Kidney (tissue), 13 donors: ENCODE measurements at regions not wholly inside any gene's neighbourhood (a gene's known extent, or its start where the extent isn't known, plus 50 kb on each side); places are given as distances from the start of the nearest gene placed in this dataset.

Experiments
- DNase-seq, 5 donors: peaks; one replicate each; pipeline ENCODE4 v3.0.0-alpha.2; 2013 to 2020
- FAIRE-seq: peaks from 2 replicates; lab custom pipeline; 2012; peaks lifted over from hg19 to GRCh38; lab: Jason Lieb, UNC
- H3K27ac ChIP-seq, 2 donors: one replicate each; pipeline ENCODE4 v1.7.0; 2013; ENCODE audit warnings: low read depth in 2 of 2, low read length in 2 of 2, inconsistent platforms in 1 of 2
- H3K27me3 ChIP-seq: one replicate; pipeline ENCODE4 v1.7.1; 2013; ENCODE audit warnings: low read length, inconsistent platforms; ENCODE audit not compliant: control insufficient read depth, insufficient read depth
- H3K36me3 ChIP-seq, 3 donors: one replicate each; pipeline versions ENCODE4 v1.7.0 to v1.7.1; 2013; ENCODE audit warnings: low read length in 3 of 3, control low read depth in 1 of 3, inconsistent platforms in 1 of 3; ENCODE audit not compliant: insufficient read depth in 3 of 3, control insufficient read depth in 2 of 3
- H3K4me1 ChIP-seq, 3 donors: one replicate each; pipeline versions ENCODE4 v1.7.0 to v1.7.1; 2013; ENCODE audit warnings: low read length in 3 of 3, inconsistent platforms in 1 of 3, low read depth in 1 of 3; ENCODE audit not compliant: control insufficient read depth in 2 of 3, insufficient read depth in 2 of 3
- H3K4me3 ChIP-seq, 3 donors: one replicate each; pipeline versions ENCODE4 v1.7.0 to v1.8.1; 2013; ENCODE audit warnings: low read length in 3 of 3, control low read depth in 1 of 3, inconsistent platforms in 1 of 3
- H3K9ac ChIP-seq, 3 donors: one replicate each; pipeline versions ENCODE4 v1.7.0 to v1.7.1; 2013; ENCODE audit warnings: low read length in 3 of 3, control low read depth in 1 of 3, inconsistent platforms in 1 of 3
- H3K9me3 ChIP-seq, 3 donors: one replicate each; pipeline versions ENCODE4 v1.7.0 to v1.7.1; 2013; ENCODE audit warnings: low read length in 3 of 3, control low read depth in 1 of 3, inconsistent platforms in 1 of 3; ENCODE audit not compliant: control insufficient read depth in 2 of 3, insufficient read depth in 1 of 3
- intact Hi-C: fragments of 100-400 bp; cut with DNase I; formaldehyde crosslinking; loops from one replicate; pipeline ENCODE4 v1.11.1; 2022
- TF ChIP-seq, protein P1 (sequence below): IDR thresholded peaks from 3 replicates; pipeline ENCODE4 v1.5.1; 2012; ENCODE audit warnings: mild to moderate bottlenecking, moderate library complexity, borderline replicate concordance; ENCODE audit not compliant: insufficient read depth; ENCODE audit errors: extremely low read depth
- donor health status: control.
- donor health status: control.
- donor health status: control.
- donor health status: control.
- donor health status: control.
- donor health status: DM: yes; HTN: yes; CAD: no.
- donor health status: Normal renal cell carcinoma (clear cell type).

DNA sequence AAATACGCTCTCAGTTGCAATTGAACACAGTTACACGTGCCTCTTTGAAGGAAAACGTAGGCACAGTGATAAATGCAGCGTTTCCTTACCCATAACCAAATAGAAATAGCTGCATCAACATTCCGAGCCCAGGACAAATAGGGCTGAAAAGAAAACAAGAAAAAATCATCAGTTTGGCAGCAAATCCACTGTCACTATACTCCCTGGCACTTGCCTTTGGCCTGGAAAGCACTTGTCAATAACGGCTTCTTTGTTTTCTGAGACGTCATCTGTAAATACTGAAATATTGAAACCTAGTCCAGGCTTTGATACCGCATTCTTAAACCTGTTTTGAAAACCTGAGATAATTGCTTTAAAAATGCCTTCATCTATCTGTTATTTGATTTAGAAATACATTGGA is 167.2 kb upstream of the AKR1E2 start:
- TF ChIP-seq, protein P1, sequence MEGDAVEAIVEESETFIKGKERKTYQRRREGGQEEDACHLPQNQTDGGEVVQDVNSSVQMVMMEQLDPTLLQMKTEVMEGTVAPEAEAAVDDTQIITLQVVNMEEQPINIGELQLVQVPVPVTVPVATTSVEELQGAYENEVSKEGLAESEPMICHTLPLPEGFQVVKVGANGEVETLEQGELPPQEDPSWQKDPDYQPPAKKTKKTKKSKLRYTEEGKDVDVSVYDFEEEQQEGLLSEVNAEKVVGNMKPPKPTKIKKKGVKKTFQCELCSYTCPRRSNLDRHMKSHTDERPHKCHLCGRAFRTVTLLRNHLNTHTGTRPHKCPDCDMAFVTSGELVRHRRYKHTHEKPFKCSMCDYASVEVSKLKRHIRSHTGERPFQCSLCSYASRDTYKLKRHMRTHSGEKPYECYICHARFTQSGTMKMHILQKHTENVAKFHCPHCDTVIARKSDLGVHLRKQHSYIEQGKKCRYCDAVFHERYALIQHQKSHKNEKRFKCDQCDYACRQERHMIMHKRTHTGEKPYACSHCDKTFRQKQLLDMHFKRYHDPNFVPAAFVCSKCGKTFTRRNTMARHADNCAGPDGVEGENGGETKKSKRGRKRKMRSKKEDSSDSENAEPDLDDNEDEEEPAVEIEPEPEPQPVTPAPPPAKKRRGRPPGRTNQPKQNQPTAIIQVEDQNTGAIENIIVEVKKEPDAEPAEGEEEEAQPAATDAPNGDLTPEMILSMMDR = no peak
- intact Hi-C loops = loop anchor here (10.0 kb wide), 1 partner anchor 1424 kb away; no protein-coding TSS in a partner anchor
- H3K4me3 ChIP-seq = no peak overlapping the region
- no peak overlapping the region for H3K27ac ChIP-seq
- DNase-seq (no peak), FAIRE-seq (no peak)
- H3K36me3 ChIP-seq = no peaks in the 10 kb centered on the region
- peaks cover 0 to 18% (median 15%) of the 10 kb centered on the region in 3 donors for H3K4me1 ChIP-seq
- H3K27me3 ChIP-seq = no peaks in the 10 kb centered on the region
- H3K9me3 ChIP-seq = no peaks in the 10 kb centered on the region
- no peak overlapping the region for H3K9ac ChIP-seq

DNA sequence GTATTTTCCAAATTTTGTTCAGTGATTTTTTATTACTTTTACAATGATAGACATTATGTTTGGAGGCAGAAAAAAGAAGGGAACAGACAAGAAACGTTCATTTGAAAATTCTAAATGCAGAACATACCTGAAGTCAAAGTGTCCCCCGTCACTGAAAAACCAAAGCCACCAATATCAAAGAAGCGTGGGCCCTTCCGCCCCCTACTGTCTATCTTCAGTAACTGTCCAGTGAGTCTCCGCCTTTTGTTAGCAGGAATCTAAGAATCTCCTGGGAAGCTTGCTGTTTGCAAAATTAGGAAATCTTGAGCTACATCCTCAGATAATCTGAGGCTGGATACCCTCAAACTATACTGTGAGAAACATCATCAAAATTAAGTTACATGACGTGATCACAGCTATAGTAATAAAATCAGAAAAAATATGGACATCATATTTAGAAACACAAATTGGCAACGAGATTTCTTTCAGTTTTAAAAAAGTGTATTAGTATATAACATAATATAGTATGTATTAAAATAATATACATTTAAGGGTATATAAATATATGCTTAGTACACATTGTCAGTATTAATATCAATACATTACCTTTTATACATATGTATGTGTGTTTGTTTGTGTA is 169.3 kb upstream of the AKR1E2 start:
- TF ChIP-seq, protein P1 = peak; percentile 86
- Histone ChIP-seq H3K36me3 (no peaks in the 10 kb centered on the region), H3K4me3 (no peak overlapping the region), H3K9me3 (no peaks in the 10 kb centered on the region), H3K27ac (no peak overlapping the region), H3K4me1 (peaks cover 0 to under 1% (median 0%) of the 10 kb centered on the region in 3 donors), H3K9ac (no peak overlapping the region), H3K27me3 (no peaks in the 10 kb centered on the region)
- peak in 4 of 5 donors; percentile 69 to 89 (median 75) for DNase-seq
- intact Hi-C loops = loop anchor here (10.0 kb wide), 1 partner anchor 1422 kb away; no protein-coding TSS in a partner anchor
- FAIRE-seq = no peak

DNA sequence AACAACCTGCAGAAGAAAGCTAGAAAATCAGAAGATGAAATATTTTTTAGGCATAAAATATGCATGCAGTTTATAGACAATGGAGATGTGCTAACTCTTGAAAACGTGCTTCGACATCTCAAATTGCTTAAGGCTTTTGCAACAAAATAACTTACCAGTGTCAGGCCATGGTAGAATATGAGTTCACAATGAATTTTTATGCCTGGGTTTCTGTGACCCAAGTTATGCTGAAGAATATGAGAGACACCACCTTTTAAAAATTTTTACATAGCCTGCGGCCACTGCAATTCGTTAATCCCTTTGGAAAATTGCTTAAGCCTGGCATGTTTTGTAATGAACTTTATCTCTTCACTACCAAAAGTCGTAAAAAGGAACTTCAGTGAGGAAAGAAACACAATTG is 170.1 kb upstream of the AKR1E2 start:
- no peak for FAIRE-seq
- intact Hi-C loops = loop anchor here (10.0 kb wide), 1 partner anchor 1421 kb away; no protein-coding TSS in a partner anchor

More for the DNA sequence above, 170.1 kb upstream of the AKR1E2 start:
- H3K4me1 ChIP-seq = no peaks in the 10 kb centered on the region
- H3K4me3 ChIP-seq = no peak overlapping the region
- no peak overlapping the region for H3K27ac ChIP-seq
- TF ChIP-seq, protein P1 = no peak
- no peaks in the 10 kb centered on the region for H3K36me3 ChIP-seq
- no peaks in the 10 kb centered on the region for H3K9me3 ChIP-seq
- no peak overlapping the region for H3K9ac ChIP-seq
- H3K27me3 ChIP-seq = no peaks in the 10 kb centered on the region
- no peak for DNase-seq
